ENCODE measurements at regions not wholly inside any gene's neighbourhood (a gene's known extent, or its start where the extent isn't known, plus 50 kb on each side); places are given as distances from the start of the nearest gene placed in this dataset.

DNA sequence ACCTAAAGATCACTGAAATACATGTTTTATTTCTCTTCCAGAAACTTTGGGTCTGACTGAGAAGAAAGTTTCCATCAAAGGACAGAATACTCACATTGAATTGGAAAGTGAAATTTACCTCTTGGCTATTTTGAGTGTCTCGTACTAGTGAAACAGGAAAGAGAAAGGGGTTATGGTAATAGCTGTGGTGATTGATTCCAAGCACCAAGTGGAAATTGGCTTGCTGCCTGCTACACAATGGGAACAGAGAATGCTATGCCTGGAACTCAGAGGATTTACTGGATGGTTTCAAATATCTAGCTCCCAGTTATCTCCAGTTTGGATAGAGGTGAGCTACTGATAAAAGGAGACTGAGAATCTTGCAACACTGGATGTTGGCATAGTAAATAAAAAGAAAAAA is 492.8 kb upstream of the FSIP2 start:
- TF ChIP-seq, protein P1, sequence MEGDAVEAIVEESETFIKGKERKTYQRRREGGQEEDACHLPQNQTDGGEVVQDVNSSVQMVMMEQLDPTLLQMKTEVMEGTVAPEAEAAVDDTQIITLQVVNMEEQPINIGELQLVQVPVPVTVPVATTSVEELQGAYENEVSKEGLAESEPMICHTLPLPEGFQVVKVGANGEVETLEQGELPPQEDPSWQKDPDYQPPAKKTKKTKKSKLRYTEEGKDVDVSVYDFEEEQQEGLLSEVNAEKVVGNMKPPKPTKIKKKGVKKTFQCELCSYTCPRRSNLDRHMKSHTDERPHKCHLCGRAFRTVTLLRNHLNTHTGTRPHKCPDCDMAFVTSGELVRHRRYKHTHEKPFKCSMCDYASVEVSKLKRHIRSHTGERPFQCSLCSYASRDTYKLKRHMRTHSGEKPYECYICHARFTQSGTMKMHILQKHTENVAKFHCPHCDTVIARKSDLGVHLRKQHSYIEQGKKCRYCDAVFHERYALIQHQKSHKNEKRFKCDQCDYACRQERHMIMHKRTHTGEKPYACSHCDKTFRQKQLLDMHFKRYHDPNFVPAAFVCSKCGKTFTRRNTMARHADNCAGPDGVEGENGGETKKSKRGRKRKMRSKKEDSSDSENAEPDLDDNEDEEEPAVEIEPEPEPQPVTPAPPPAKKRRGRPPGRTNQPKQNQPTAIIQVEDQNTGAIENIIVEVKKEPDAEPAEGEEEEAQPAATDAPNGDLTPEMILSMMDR (IDR thresholded peaks at IDR 0.05): no peak
- TF ChIP-seq POLR2A (IDR thresholded peaks at IDR 0.05): no peak

Measured in stomach (tissue), 4 donors.